Hepatocyte (in vitro differentiated cells): ENCODE measurements at regions not wholly inside any gene's neighbourhood (a gene's known extent, or its start where the extent isn't known, plus 50 kb on each side); places are given as distances from the start of the nearest gene placed in this dataset.

ENCODE experiments used
- CTCF ChIP-seq: fragments of 200-600 bp; sonication (generic); IDR thresholded peaks from 2 replicates; pipeline ENCODE4 v1.5.1; 2016; ENCODE audit warnings: antibody characterized with exemption, mild to moderate bottlenecking; ENCODE audit not compliant: poor library complexity
- EZH2 ChIP-seq: fragments of 200-600 bp; sonication (generic); IDR thresholded peaks from 2 replicates; pipeline ENCODE4 v1.6.1; 2016; ENCODE audit warnings: antibody characterized with exemption, mild to moderate bottlenecking, borderline replicate concordance
- EZH2phosphoT487 ChIP-seq: fragments of 200-600 bp; sonication (generic); IDR thresholded peaks from one replicate; pipeline ENCODE4 v1.6.1; 2018; ENCODE audit warnings: antibody characterized with exemption, mild to moderate bottlenecking, low read depth, moderate library complexity; ENCODE audit not compliant: unreplicated experiment, severe bottlenecking

DNA sequence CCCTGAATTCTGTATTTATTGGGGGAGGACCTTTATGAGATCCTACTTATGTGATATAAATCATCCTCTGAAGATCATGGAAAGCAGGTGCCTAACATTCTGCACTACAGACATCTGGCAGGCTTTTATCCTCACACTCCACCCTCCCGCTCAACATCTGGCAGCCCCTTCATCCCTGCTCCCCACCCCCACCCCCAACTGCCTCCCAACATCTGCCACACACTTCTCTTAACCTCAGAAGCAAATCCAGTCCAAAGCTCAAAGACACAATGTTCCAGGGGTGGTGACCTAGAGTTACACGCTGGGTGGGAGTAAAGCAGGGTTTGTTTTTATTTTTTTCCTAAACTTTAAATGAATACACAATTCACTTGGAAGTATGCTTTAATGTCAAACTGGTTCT is 184.5 kb upstream of the ATP11B start:
- TF ChIP-seq EZH2phosphoT487 (no peak), CTCF (no peak), EZH2 (no peak)
